GM23338 (cell line): ENCODE measurements at regions not wholly inside any gene's neighbourhood (a gene's known extent, or its start where the extent isn't known, plus 50 kb on each side); places are given as distances from the start of the nearest gene placed in this dataset.

ENCODE experiments used
- ATAC-seq: fragments of 200-7000 bp; cut with Tn5 transposase; 3 replicates; pipeline ENCODE4 v1.9.1; 2020
- DNase-seq: peaks from one replicate; pipeline ENCODE4 v3.0.0-alpha.2; 2015; ENCODE audit warnings: low spot score
- H2AFZ ChIP-seq: fragments of 200-600 bp; sonication (generic); 2 replicates; pipeline ENCODE4 v1.8.0; 2016; ENCODE audit warnings: antibody characterized with exemption, mild to moderate bottlenecking, moderate library complexity
- H3F3A ChIP-seq: fragments of 200-600 bp; sonication (generic); replicated peaks from 2 replicates; pipeline ENCODE4 v1.8.0; 2017; ENCODE audit warnings: antibody characterized with exemption, mixed run types, low read depth
- H3K27ac ChIP-seq: fragments of 200-600 bp; sonication (generic); 2 replicates; pipeline ENCODE4 v1.6.1; 2016; ENCODE audit warnings: low read depth
- H3K27me3 ChIP-seq: fragments of 200-600 bp; sonication (generic); 2 replicates; pipeline ENCODE4 v1.8.0; 2016; ENCODE audit warnings: mild to moderate bottlenecking, mixed run types, moderate library complexity; ENCODE audit not compliant: insufficient read depth
- H3K36me3 ChIP-seq: fragments of 200-600 bp; sonication (generic); 2 replicates; pipeline ENCODE4 v1.8.0; 2016; ENCODE audit warnings: mild to moderate bottlenecking; ENCODE audit not compliant: insufficient read depth
- H3K4me1 ChIP-seq: fragments of 200-600 bp; sonication (generic); 2 replicates; pipeline ENCODE4 v1.8.0; 2016; ENCODE audit warnings: mild to moderate bottlenecking, moderate library complexity; ENCODE audit not compliant: insufficient read depth
- H3K4me2 ChIP-seq: fragments of 200-600 bp; sonication (generic); 2 replicates; pipeline ENCODE4 v1.7.1; 2017; ENCODE audit warnings: mixed run types
- H3K4me3 ChIP-seq: fragments of 200-600 bp; sonication (generic); 2 replicates; pipeline ENCODE4 v1.6.1; 2016; ENCODE audit warnings: mixed run types
- H3K79me2 ChIP-seq: fragments of 200-600 bp; sonication (generic); replicated peaks from 2 replicates; pipeline ENCODE4 v1.8.0; 2017; ENCODE audit warnings: mild to moderate bottlenecking; ENCODE audit not compliant: insufficient read depth
- H3K9me2 ChIP-seq: fragments of 200-600 bp; sonication (generic); 2 replicates; pipeline ENCODE4 v1.8.0; 2017; ENCODE audit not compliant: insufficient read depth
- H4K20me1 ChIP-seq: fragments of 200-600 bp; sonication (generic); replicated peaks from 2 replicates; pipeline ENCODE4 v1.8.0; 2017; ENCODE audit warnings: mild to moderate bottlenecking; ENCODE audit not compliant: insufficient read depth
- H3K27ac Mint-ChIP-seq: 2 replicates; pipeline ENCODE4 v1.8.0; 2020; ENCODE audit warnings: inconsistent platforms, mild to moderate bottlenecking, moderate library complexity, mixed read lengths
- H3K27me3 Mint-ChIP-seq: 3 replicates; pipeline ENCODE4 v1.8.0; 2022; ENCODE audit warnings: low read depth, mild to moderate bottlenecking, moderate library complexity, mixed read lengths, inconsistent platforms; ENCODE audit not compliant: insufficient read depth, poor library complexity
- H3K36me3 Mint-ChIP-seq: 3 replicates; pipeline ENCODE4 v1.8.0; 2021; ENCODE audit warnings: low read depth, mild to moderate bottlenecking, inconsistent platforms, moderate library complexity, mixed read lengths
- H3K4me1 Mint-ChIP-seq: 3 replicates; pipeline ENCODE4 v1.8.0; 2020; ENCODE audit warnings: mild to moderate bottlenecking, inconsistent platforms, mixed read lengths
- H3K4me3 Mint-ChIP-seq: 3 replicates; pipeline ENCODE4 v1.8.0; 2021; ENCODE audit warnings: moderate library complexity, mild to moderate bottlenecking, inconsistent platforms, mixed read lengths
- H3K9me3 Mint-ChIP-seq: 3 replicates; pipeline ENCODE4 v1.8.0; 2020; ENCODE audit warnings: moderate library complexity, mild to moderate bottlenecking, inconsistent platforms, mixed read lengths
- CREB1 ChIP-seq: fragments of 250-450 bp; sonication (Bioruptor Pico); IDR thresholded peaks from 2 replicates; pipeline ENCODE4 v1.5.0; 2020; ENCODE audit warnings: low read depth, mild to moderate bottlenecking, moderate library complexity
- CTCF ChIP-seq, 2 experiments: fragments of 200-600 bp in 1 of 2; sonication (generic) in 1 of 2; conservative IDR thresholded peaks; 2 replicates each; pipeline versions ENCODE4 v1.5.1 to v1.6.1; 2016 to 2017; ENCODE audit warnings: antibody characterized with exemption in 2 of 2, low read depth in 2 of 2, mild to moderate bottlenecking in 2 of 2, moderate library complexity in 1 of 2
- EZH2 ChIP-seq: fragments of 200-600 bp; sonication (generic); IDR thresholded peaks from one replicate; pipeline ENCODE4 v1.8.0; 2017; ENCODE audit warnings: antibody characterized with exemption, mild to moderate bottlenecking, low read depth; ENCODE audit not compliant: unreplicated experiment
- EZH2phosphoT487 ChIP-seq: fragments of 200-600 bp; sonication (generic); IDR thresholded peaks from one replicate; pipeline ENCODE4 v1.8.1; 2018; ENCODE audit warnings: antibody characterized with exemption; ENCODE audit not compliant: unreplicated experiment
- JUNB ChIP-seq: IDR thresholded peaks from one replicate; pipeline ENCODE4 v1.6.1; 2016; ENCODE audit warnings: antibody characterized with exemption; ENCODE audit not compliant: unreplicated experiment
- NANOG ChIP-seq: IDR thresholded peaks from 2 replicates; pipeline ENCODE4 v1.6.1; 2016; ENCODE audit warnings: antibody characterized with exemption, borderline replicate concordance
- POLR2AphosphoS5 ChIP-seq: IDR thresholded peaks from 2 replicates; pipeline ENCODE4 v1.6.1; 2016; ENCODE audit warnings: antibody characterized with exemption, low read depth
- STAT1 ChIP-seq: IDR thresholded peaks from one replicate; pipeline ENCODE4 v1.6.1; 2016; ENCODE audit warnings: antibody characterized with exemption; ENCODE audit not compliant: unreplicated experiment
- ZNF114 ChIP-seq: fragments of 250-450 bp; sonication (Bioruptor Pico); IDR thresholded peaks from 2 replicates; pipeline ENCODE4 v1.5.0; 2020; ENCODE audit warnings: mild to moderate bottlenecking, moderate library complexity
- ZNF331 ChIP-seq: fragments of 250-450 bp; sonication (Bioruptor Pico); IDR thresholded peaks from 2 replicates; pipeline ENCODE4 v1.5.0; 2020; ENCODE audit warnings: low read depth, mild to moderate bottlenecking, moderate library complexity
- TF ChIP-seq, protein P1 (sequence below): IDR thresholded peaks from one replicate; pipeline ENCODE4 v1.6.1; 2018; ENCODE audit warnings: antibody characterized with exemption; ENCODE audit not compliant: unreplicated experiment
- TF ChIP-seq, protein P2 (sequence below): IDR thresholded peaks from 2 replicates; pipeline ENCODE4 v1.6.1; 2016; ENCODE audit warnings: antibody characterized with exemption

GRCh38 chr1:148317288-148317985 lies 165.4 kb upstream of the NBPF11 start (continued):
- TF ChIP-seq, protein P1, sequence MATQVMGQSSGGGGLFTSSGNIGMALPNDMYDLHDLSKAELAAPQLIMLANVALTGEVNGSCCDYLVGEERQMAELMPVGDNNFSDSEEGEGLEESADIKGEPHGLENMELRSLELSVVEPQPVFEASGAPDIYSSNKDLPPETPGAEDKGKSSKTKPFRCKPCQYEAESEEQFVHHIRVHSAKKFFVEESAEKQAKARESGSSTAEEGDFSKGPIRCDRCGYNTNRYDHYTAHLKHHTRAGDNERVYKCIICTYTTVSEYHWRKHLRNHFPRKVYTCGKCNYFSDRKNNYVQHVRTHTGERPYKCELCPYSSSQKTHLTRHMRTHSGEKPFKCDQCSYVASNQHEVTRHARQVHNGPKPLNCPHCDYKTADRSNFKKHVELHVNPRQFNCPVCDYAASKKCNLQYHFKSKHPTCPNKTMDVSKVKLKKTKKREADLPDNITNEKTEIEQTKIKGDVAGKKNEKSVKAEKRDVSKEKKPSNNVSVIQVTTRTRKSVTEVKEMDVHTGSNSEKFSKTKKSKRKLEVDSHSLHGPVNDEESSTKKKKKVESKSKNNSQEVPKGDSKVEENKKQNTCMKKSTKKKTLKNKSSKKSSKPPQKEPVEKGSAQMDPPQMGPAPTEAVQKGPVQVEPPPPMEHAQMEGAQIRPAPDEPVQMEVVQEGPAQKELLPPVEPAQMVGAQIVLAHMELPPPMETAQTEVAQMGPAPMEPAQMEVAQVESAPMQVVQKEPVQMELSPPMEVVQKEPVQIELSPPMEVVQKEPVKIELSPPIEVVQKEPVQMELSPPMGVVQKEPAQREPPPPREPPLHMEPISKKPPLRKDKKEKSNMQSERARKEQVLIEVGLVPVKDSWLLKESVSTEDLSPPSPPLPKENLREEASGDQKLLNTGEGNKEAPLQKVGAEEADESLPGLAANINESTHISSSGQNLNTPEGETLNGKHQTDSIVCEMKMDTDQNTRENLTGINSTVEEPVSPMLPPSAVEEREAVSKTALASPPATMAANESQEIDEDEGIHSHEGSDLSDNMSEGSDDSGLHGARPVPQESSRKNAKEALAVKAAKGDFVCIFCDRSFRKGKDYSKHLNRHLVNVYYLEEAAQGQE = no peak
- TF ChIP-seq, protein P2, sequence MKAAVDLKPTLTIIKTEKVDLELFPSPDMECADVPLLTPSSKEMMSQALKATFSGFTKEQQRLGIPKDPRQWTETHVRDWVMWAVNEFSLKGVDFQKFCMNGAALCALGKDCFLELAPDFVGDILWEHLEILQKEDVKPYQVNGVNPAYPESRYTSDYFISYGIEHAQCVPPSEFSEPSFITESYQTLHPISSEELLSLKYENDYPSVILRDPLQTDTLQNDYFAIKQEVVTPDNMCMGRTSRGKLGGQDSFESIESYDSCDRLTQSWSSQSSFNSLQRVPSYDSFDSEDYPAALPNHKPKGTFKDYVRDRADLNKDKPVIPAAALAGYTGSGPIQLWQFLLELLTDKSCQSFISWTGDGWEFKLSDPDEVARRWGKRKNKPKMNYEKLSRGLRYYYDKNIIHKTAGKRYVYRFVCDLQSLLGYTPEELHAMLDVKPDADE = no peak
- TF ChIP-seq JUNB (no peak), ZNF331 (no peak), EZH2 (no peak), ZNF114 (CRISPR knock-in tag) (no peak), EZH2phosphoT487 (no peak), CTCF (conservative IDR thresholded peaks at IDR 0.05; ENCODE audit: low read depth in 2 of 2) (no peak), CREB1 (CRISPR knock-in tag) (no peak), NANOG (no peak), STAT1 (no peak)

GRCh38 chr1:148315071-148315811 lies 163.2 kb upstream of the NBPF11 start:
- Mint-ChIP-seq H3K4me3 (no peak overlapping the region), H3K27me3 (peaks cover 45% of the 10 kb centered on the region), H3K4me1 (peaks cover 18% of the 10 kb centered on the region; the same call in 2 of the 3 replicates), H3K9me3 (no peaks in the 10 kb centered on the region), H3K27ac (no peak overlapping the region), H3K36me3 (no peaks in the 10 kb centered on the region)
- ATAC-seq = no peak
- peaks cover 99% of the 10 kb centered on the region for H3K27me3 ChIP-seq
- peaks cover 16% of the 10 kb centered on the region for H3K4me1 ChIP-seq
- no peak overlapping the region for H3K4me3 ChIP-seq
- H3K9me2 ChIP-seq = no peaks in the 10 kb centered on the region
- no peak overlapping the region for H2AFZ ChIP-seq
- H3K79me2 ChIP-seq = no peaks in the 10 kb centered on the region
- TF ChIP-seq EZH2 = no peak
- TF ChIP-seq EZH2phosphoT487 = no peak
- TF ChIP-seq, protein P1 = no peak
- no peak for TF ChIP-seq POLR2AphosphoS5
- TF ChIP-seq, protein P2 = no peak
- H3K4me2 ChIP-seq = no peak overlapping the region
- no peaks in the 10 kb centered on the region for H4K20me1 ChIP-seq
- H3F3A ChIP-seq = no peaks in the 10 kb centered on the region
- no peak for DNase-seq
- no peaks in the 10 kb centered on the region for H3K36me3 ChIP-seq
- no peak overlapping the region for H3K27ac ChIP-seq
